Psoas muscle (tissue), 7 donors: ENCODE measurements at regions not wholly inside any gene's neighbourhood (a gene's known extent, or its start where the extent isn't known, plus 50 kb on each side); places are given as distances from the start of the nearest gene placed in this dataset.

Source experiments
- ATAC-seq, 4 donors: fragments of 200-7000 bp; cut with Tn5 transposase; one replicate each; pipeline ENCODE4 v1.9.1; 2020; ENCODE audit warnings: moderate library complexity in 3 of 4, mild to moderate bottlenecking in 2 of 4
- DNase-seq, 2 donors: peaks; one replicate each; pipeline ENCODE4 v3.0.0-alpha.2; 2020
- H3K27ac ChIP-seq: fragments of 200-600 bp; one replicate; pipeline ENCODE4 v1.8.0; 2022
- H3K27me3 ChIP-seq, 3 donors: fragments of 200-600 bp in 1 of 3; one replicate each; pipeline versions ENCODE4 v1.6.1 to v1.8.0; 2013 to 2022; ENCODE audit warnings: low read length in 2 of 3, mild to moderate bottlenecking in 2 of 3, moderate library complexity in 1 of 3; ENCODE audit not compliant: insufficient read depth in 3 of 3
- H3K36me3 ChIP-seq, 2 donors: fragments of 200-600 bp in 1 of 2; one replicate each; pipeline versions ENCODE4 v1.6.1 to v1.8.0; 2013 to 2022; ENCODE audit warnings: low read depth in 1 of 2, mild to moderate bottlenecking in 1 of 2, moderate library complexity in 1 of 2; ENCODE audit not compliant: insufficient read depth in 1 of 2
- H3K4me1 ChIP-seq: fragments of 200-600 bp; one replicate; pipeline ENCODE4 v1.8.0; 2022
- H3K4me3 ChIP-seq: fragments of 200-600 bp; one replicate; pipeline ENCODE4 v1.8.0; 2022; ENCODE audit warnings: mild to moderate bottlenecking
- H3K9me3 ChIP-seq: fragments of 200-600 bp; one replicate; pipeline ENCODE4 v1.8.0; 2022
- CTCF ChIP-seq: fragments of 200-600 bp; IDR thresholded peaks from one replicate; pipeline ENCODE4 v1.8.0; 2022; ENCODE audit warnings: antibody characterized with exemption
- WGBS, 3 donors: extraction: QIAGEN DNeasy Blood & Tissue Kit; methylation state at CpG; one replicate each; pipeline versions ENCODE4 v1.1.6 to v1.1.7; 2013; 5-methylcytosine and 5-hydroxymethylcytosine counted together
- intact Hi-C, 2 donors: fragments of 100-400 bp; cut with DNase I; formaldehyde crosslinking; loops; one replicate each; pipeline versions ENCODE4 v1.11.0 to v1.14.2; 2022
- donor health status: healthy with polysubstance abuse.
- donor health status: DM: no; HTN: no; CAD: no; lungs with moderate emphysema.
- donor health status: Bipolar disorder and iron deficiency.
- donor health status: healthy.
- donor health status: DM: yes; HTN: yes; CAD: no.
- donor health status: DM: no; HTN: no; CAD: no.
- donor health status: DM: yes; HTN: yes; CAD: no.

- H3K27me3 ChIP-seq, result no peaks in the 10 kb centered on the region
- 44 to 55% (median 49%) methylated on average over 5 of the region's 5 CpGs for WGBS, 3 donors
- no peaks in the 10 kb centered on the region for H3K36me3 ChIP-seq
- no peak for DNase-seq
- TF ChIP-seq CTCF, result no peak
- no peak overlapping the region for H3K27ac ChIP-seq
- no peaks in the 10 kb centered on the region for H3K4me1 ChIP-seq
- no peak for ATAC-seq
- no peak overlapping the region for H3K4me3 ChIP-seq
- intact Hi-C loops, result no loop called here
- no peaks in the 10 kb centered on the region for H3K9me3 ChIP-seq
Observed at GRCh38 chr18:63071701-63072141, 247.8 kb downstream of the BCL2 start.

- ATAC-seq (no peak), DNase-seq (no peak)
- H3K36me3 ChIP-seq, result no peaks in the 10 kb centered on the region
- H3K27ac ChIP-seq, result no peak overlapping the region
- no peak for TF ChIP-seq CTCF
- WGBS, 3 donors, result 71 to 75% (median 73%) methylated on average over 8 of the region's 8 CpGs
- intact Hi-C loops, result no loop called here
- H3K27me3 ChIP-seq, result no peaks in the 10 kb centered on the region
- no peaks in the 10 kb centered on the region for H3K9me3 ChIP-seq
- H3K4me1 ChIP-seq, result no peaks in the 10 kb centered on the region
- no peak overlapping the region for H3K4me3 ChIP-seq
Observed at GRCh38 chr18:63070767-63071502, 248.6 kb downstream of the BCL2 start.

GRCh38 chr18:63069496-63069895 is 250.1 kb downstream of the BCL2 start:
- no peak for DNase-seq
- intact Hi-C loops, result no loop called here
- Histone ChIP-seq H3K4me1 (no peaks in the 10 kb centered on the region), H3K9me3 (no peaks in the 10 kb centered on the region), H3K36me3 (no peaks in the 10 kb centered on the region), H3K27ac (no peak overlapping the region), H3K27me3 (no peaks in the 10 kb centered on the region), H3K4me3 (no peak overlapping the region)
- WGBS, 3 donors, result 80 to 92% (median 92%) methylated on average over 3 of the region's 3 CpGs
- ATAC-seq, result no peak
- TF ChIP-seq CTCF, result no peak

- no peak for TF ChIP-seq CTCF
- Histone ChIP-seq H3K4me3 (no peak overlapping the region), H3K9me3 (no peaks in the 10 kb centered on the region), H3K27ac (no peak overlapping the region), H3K4me1 (no peaks in the 10 kb centered on the region), H3K27me3 (peaks cover 0 to 2% (median 0%) of the 10 kb centered on the region in 3 donors), H3K36me3 (no peaks in the 10 kb centered on the region)
- 83 to 86% (median 83%) methylated on average over 2 of the region's 2 CpGs for WGBS, 3 donors
- intact Hi-C loops, result no loop called here
- ATAC-seq (no peak), DNase-seq (no peak)
Observed at GRCh38 chr18:63067939-63068338, 251.6 kb downstream of the BCL2 start.

- H3K27me3 ChIP-seq, result peaks cover 0 to 2% (median 0%) of the 10 kb centered on the region in 3 donors
- ATAC-seq, result no peak
- no peak for DNase-seq
- H3K36me3 ChIP-seq, result no peaks in the 10 kb centered on the region
- H3K4me1 ChIP-seq, result no peaks in the 10 kb centered on the region
- no peak for TF ChIP-seq CTCF
- intact Hi-C loops, result no loop called here
- H3K4me3 ChIP-seq, result no peak overlapping the region
- 85 to 92% (median 91%) methylated on average over 10 of the region's 10 CpGs for WGBS, 3 donors
- H3K27ac ChIP-seq, result no peak overlapping the region
- H3K9me3 ChIP-seq, result no peaks in the 10 kb centered on the region
Observed at GRCh38 chr18:63065172-63065571, 254.4 kb downstream of the BCL2 start.
